CD4-positive, alpha-beta T cell (primary cell): ENCODE measurements at regions not wholly inside any gene's neighbourhood (a gene's known extent, or its start where the extent isn't known, plus 50 kb on each side); places are given as distances from the start of the nearest gene placed in this dataset.

ENCODE experiments used
- ATAC-seq: fragments of 200-7000 bp; cut with Tn5 transposase; one replicate; pipeline ENCODE4 v1.10.0; 2022; ENCODE audit warnings: mild to moderate bottlenecking; ENCODE audit not compliant: poor library complexity
- CTCF ChIA-PET: fragments of 350-600 bp; sonication (Branson Sonifier 250); formaldehyde crosslinking; loops from one replicate; lab custom pipeline; 2021; ENCODE audit warnings: antibody characterized with exemption, inconsistent platforms; lab: Charles Lee
- POLR2A ChIA-PET: fragments of 350-600 bp; sonication (Branson Sonifier 250); formaldehyde crosslinking; loops from one replicate; lab custom pipeline; 2021; ENCODE audit warnings: antibody characterized with exemption, inconsistent platforms; lab: Charles Lee
- DNase-seq, 14 experiments: peaks; one replicate each; pipeline ENCODE4 v3.0.0-alpha.2; 2013 to 2020; ENCODE audit warnings: mixed read lengths in 2 of 14
- H3K27ac ChIP-seq, 2 donors: one replicate each; pipeline versions ENCODE4 v1.5.1 to v1.7.0; 2013; ENCODE audit warnings: low read length in 2 of 2, low read depth in 1 of 2, mild to moderate bottlenecking in 1 of 2
- H3K27me3 ChIP-seq, 2 experiments: 1 replicate in 1 of 2; 2 replicates in 1 of 2; pipeline versions ENCODE4 v1.6.1 to v1.7.0; 2013; ENCODE audit warnings: low read length in 2 of 2, control low read depth in 1 of 2, mild to moderate bottlenecking in 1 of 2, moderate library complexity in 1 of 2; ENCODE audit not compliant: insufficient read depth in 2 of 2, control insufficient read depth in 1 of 2
- H3K36me3 ChIP-seq: one replicate; pipeline ENCODE4 v1.6.1; 2013; ENCODE audit warnings: low read length, control low read depth; ENCODE audit not compliant: insufficient read depth
- H3K4me1 ChIP-seq: one replicate; pipeline ENCODE4 v1.6.1; 2013; ENCODE audit warnings: low read length, control low read depth; ENCODE audit not compliant: insufficient read depth
- H3K4me3 ChIP-seq: one replicate; pipeline ENCODE4 v1.5.1; 2013; ENCODE audit warnings: mild to moderate bottlenecking, low read length, moderate library complexity
- H3K9me3 ChIP-seq, 2 experiments: 1 replicate in 1 of 2; 2 replicates in 1 of 2; pipeline versions ENCODE4 v1.6.1 to v1.7.0; 2013; ENCODE audit warnings: low read length in 2 of 2, mild to moderate bottlenecking in 2 of 2, control low read depth in 1 of 2, moderate library complexity in 1 of 2; ENCODE audit not compliant: control insufficient read depth in 1 of 2, insufficient read depth in 1 of 2
- H3K27ac Mint-ChIP-seq: one replicate; pipeline ENCODE4 v1.8.0; 2020; ENCODE audit warnings: mixed read lengths
- H3K27me3 Mint-ChIP-seq: one replicate; pipeline ENCODE4 v1.8.0; 2021; ENCODE audit warnings: mixed read lengths
- H3K36me3 Mint-ChIP-seq: one replicate; pipeline ENCODE4 v1.8.0; 2021; ENCODE audit warnings: low read depth, mixed read lengths
- H3K4me1 Mint-ChIP-seq: one replicate; pipeline ENCODE4 v1.8.0; 2021; ENCODE audit warnings: low read depth, mixed read lengths
- H3K4me3 Mint-ChIP-seq: one replicate; pipeline ENCODE4 v1.8.0; 2020; ENCODE audit warnings: mild to moderate bottlenecking, mixed read lengths
- H3K9me3 Mint-ChIP-seq: one replicate; pipeline ENCODE4 v1.8.0; 2020; ENCODE audit warnings: mixed read lengths
- intact Hi-C, 2 experiments: fragments of 100-400 bp; cut with DNase I in 1 of 2; cut with micrococcal nuclease in 1 of 2; formaldehyde crosslinking; loops; one replicate each; pipeline versions ENCODE4 v1.15.1 to v1.9.0; 2023 to 2025; cut with DNase I, micrococcal nuclease
- TF ChIP-seq, protein P1 (sequence below): fragments of 200-600 bp; IDR thresholded peaks from one replicate; pipeline ENCODE4 v1.8.0; 2022; ENCODE audit warnings: antibody characterized with exemption, mild to moderate bottlenecking

DNA sequence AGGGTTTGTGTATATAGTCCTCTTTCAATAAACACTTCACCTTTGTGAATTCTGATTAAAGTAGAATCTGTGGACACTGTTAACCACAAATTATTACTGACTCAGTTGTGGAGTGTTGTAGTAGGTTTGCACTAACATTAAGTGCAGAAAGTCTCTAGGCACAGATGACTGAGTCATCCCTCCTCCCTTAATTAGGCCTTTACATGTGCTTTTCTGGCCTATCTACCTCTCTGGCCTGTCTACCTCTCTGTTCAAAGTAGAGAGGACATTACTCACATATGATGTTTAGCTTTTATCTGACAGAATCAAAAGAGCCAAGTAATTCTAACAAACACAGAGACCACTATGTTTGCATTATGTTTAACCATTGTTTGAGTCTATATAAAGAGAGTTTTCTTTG lies 783.0 kb downstream of the TENT5A start:
- CTCF ChIA-PET, result no interaction called here
- H3K27me3 ChIP-seq, result no peaks in the 10 kb centered on the region
- intact Hi-C loops, result no loop called here
- no peak overlapping the region for H3K4me3 Mint-ChIP-seq
- H3K4me1 ChIP-seq, result no peaks in the 10 kb centered on the region
- DNase-seq (no peak), ATAC-seq (no peak)
- no peaks in the 10 kb centered on the region for H3K4me1 Mint-ChIP-seq
- H3K36me3 Mint-ChIP-seq, result no peaks in the 10 kb centered on the region
- H3K27ac ChIP-seq, result no peak overlapping the region
- H3K4me3 ChIP-seq, result no peak overlapping the region
- H3K36me3 ChIP-seq, result no peaks in the 10 kb centered on the region
- no peaks in the 10 kb centered on the region for H3K27me3 Mint-ChIP-seq
- H3K27ac Mint-ChIP-seq, result no peak overlapping the region
- peaks cover 5% of the 10 kb centered on the region for H3K9me3 Mint-ChIP-seq
- no peaks in the 10 kb centered on the region for H3K9me3 ChIP-seq
- POLR2A ChIA-PET, result no interaction called here
- TF ChIP-seq, protein P1, sequence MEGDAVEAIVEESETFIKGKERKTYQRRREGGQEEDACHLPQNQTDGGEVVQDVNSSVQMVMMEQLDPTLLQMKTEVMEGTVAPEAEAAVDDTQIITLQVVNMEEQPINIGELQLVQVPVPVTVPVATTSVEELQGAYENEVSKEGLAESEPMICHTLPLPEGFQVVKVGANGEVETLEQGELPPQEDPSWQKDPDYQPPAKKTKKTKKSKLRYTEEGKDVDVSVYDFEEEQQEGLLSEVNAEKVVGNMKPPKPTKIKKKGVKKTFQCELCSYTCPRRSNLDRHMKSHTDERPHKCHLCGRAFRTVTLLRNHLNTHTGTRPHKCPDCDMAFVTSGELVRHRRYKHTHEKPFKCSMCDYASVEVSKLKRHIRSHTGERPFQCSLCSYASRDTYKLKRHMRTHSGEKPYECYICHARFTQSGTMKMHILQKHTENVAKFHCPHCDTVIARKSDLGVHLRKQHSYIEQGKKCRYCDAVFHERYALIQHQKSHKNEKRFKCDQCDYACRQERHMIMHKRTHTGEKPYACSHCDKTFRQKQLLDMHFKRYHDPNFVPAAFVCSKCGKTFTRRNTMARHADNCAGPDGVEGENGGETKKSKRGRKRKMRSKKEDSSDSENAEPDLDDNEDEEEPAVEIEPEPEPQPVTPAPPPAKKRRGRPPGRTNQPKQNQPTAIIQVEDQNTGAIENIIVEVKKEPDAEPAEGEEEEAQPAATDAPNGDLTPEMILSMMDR, result no peak

DNA sequence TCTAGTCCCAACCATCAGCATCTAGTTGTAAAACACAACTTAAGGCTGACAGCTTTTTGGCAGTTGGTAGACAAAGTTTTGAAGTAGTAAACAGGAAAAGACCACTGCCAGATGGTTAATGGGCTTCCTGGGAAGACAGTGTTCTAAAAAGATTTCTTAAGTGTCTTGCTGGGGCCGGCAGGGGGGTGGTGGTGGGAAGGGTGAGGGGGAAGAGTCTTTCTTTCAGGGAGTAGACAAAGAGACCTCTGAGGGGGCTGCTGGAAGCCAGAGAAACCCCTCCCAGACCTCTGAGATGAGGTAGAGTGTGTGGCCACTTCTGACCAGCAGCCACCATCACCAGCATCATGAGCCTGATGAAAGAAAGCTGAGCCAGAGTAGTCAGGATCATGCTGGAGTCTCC lies 784.9 kb downstream of the TENT5A start:
- Mint-ChIP-seq H3K36me3 (no peaks in the 10 kb centered on the region), H3K27ac (no peak overlapping the region), H3K4me1 (no peaks in the 10 kb centered on the region), H3K4me3 (no peak overlapping the region), H3K27me3 (no peaks in the 10 kb centered on the region), H3K9me3 (peaks cover 2% of the 10 kb centered on the region)
- no peak overlapping the region for H3K27ac ChIP-seq
- H3K27me3 ChIP-seq, result no peaks in the 10 kb centered on the region
- ChIA-PET CTCF (no interaction called here), POLR2A (no interaction called here)
- no peaks in the 10 kb centered on the region for H3K4me1 ChIP-seq
- DNase-seq (no peak), ATAC-seq (no peak)
- H3K36me3 ChIP-seq, result no peaks in the 10 kb centered on the region
- intact Hi-C loops, result no loop called here
- H3K4me3 ChIP-seq, result no peak overlapping the region
- H3K9me3 ChIP-seq, result no peaks in the 10 kb centered on the region
- TF ChIP-seq, protein P1, result no peak

DNA sequence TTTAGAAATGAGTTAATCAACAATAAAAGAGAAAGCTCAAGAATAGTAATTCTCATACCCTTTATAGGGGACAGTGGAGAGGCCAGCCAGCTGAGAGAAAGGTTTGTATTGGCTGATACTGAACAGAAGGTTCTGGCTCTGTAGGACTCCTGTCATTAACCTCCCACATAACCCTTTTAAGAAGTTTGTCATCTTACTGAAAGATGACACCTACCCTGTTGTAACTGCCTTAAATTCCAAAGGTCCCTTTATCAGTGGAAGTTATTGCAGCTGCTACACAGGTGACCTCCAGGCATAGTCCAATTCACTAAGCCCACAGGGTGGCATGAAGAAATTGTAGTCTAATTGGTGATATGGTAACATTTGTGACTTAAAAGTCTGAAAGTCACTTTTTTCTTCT lies 790.1 kb downstream of the TENT5A start:
- Histone ChIP-seq H3K4me1 (no peaks in the 10 kb centered on the region), H3K4me3 (no peak overlapping the region), H3K27ac (no peak overlapping the region), H3K9me3 (no peaks in the 10 kb centered on the region), H3K36me3 (no peaks in the 10 kb centered on the region), H3K27me3 (no peaks in the 10 kb centered on the region)
- intact Hi-C loops, result no loop called here
- H3K4me1 Mint-ChIP-seq, result no peaks in the 10 kb centered on the region
- H3K27me3 Mint-ChIP-seq, result no peaks in the 10 kb centered on the region
- no peaks in the 10 kb centered on the region for H3K9me3 Mint-ChIP-seq
- ATAC-seq (no peak), DNase-seq (no peak)
- ChIA-PET POLR2A (no interaction called here), CTCF (no interaction called here)
- no peaks in the 10 kb centered on the region for H3K36me3 Mint-ChIP-seq
- TF ChIP-seq, protein P1, result no peak
- no peak overlapping the region for H3K4me3 Mint-ChIP-seq
- no peak overlapping the region for H3K27ac Mint-ChIP-seq
